GM21786 (cell line): ENCODE measurements at regions not wholly inside any gene's neighbourhood (a gene's known extent, or its start where the extent isn't known, plus 50 kb on each side); places are given as distances from the start of the nearest gene placed in this dataset.
"Not testable (repeated sequence)": the region's sequence is repeated elsewhere in the genome, so short reads cannot be mapped to it uniquely, and the experiment has no call there.

Experiments
- ATAC-seq: cut with Tn5 transposase; IDR thresholded peaks from one replicate; pipeline ENCODE4 v1.9.1; 2021; ENCODE audit not compliant: unreplicated experiment

DNA sequence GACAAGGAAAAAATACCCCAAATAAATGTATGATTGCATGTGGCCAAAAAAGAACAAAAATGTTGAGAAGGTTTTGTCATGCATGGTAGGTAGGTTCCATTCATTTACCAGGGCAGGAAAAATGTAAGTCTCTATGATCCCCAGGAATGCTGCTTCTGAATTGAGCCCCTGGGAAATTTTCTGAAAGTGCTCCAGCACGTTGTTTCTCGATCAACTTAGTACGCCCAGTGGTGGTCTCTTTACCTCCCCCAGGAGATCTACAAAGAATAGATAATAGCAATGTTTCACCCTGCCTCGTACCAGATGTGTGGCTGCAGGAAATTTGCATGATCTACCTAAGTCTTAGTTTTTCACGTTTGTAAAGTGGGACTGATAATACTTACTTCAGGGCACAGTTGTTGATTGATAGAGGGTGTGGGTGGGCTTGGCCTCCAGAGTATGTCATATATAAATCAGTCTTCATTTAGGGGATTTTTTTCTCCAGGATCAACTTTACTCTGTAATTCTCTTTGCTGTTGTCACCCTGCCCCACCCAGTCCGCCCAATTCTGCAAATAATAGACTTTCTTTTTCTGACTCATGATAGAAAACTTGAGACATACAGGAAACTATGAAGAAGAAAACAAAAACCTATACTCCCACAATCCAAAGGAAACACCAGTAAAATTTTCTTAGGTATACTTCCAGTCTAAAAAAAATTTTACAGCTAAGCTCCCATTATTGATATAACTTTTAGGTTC lies 462.0 kb upstream of the RUNX1 start:
- ATAC-seq, result no peak

DNA sequence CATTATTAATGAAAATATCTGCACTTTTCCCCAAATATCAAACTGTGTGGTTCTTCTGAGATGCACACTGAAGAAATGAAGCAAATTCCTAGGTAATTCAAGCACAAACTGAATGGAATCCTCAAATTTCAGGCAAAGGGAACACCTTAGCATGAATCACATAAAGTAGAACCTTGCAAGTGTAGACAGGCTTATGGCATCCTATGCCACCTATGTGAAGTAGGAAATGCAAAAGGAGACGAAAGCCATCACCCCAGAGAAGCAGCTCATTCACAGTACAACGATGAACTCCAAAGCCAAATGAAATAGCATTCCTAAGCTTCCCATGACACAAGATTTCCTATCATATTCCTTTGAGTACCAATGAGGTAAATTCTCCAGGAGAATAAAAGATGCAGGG lies 461.2 kb upstream of the RUNX1 start:
- no peak for ATAC-seq

DNA sequence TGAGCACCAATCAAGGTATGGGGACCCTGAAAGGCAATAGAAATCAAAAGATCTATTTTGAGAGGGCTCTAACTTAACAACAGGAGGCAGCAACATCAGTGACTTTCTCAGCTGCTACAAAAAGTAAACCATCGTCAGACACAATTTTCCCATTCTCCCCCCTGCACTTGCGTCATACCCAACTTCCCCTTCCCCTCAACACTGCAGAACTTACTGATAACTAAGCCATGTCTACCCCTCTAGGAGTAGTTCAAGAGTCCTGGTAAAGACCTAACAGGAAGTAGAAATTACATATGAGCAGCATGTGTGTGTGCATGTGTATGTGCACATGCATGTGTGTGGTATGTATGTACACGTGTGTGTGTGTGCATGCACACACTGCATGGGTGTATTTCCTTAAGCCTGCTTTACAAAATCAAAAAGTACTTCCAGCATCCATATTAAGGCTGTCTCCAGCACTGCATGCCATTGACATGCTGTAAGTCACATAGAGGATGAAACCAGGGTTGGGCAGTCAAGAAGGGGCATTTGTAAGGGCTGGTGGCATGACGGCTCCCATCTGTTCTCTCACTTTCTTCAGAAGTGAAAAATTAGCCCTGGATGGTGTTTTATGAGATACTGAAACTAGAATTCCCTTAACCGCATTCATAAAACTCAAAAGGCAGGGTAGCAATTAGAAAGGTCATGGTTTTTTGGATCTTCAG lies 460.1 kb upstream of the RUNX1 start:
- no peak for ATAC-seq

DNA sequence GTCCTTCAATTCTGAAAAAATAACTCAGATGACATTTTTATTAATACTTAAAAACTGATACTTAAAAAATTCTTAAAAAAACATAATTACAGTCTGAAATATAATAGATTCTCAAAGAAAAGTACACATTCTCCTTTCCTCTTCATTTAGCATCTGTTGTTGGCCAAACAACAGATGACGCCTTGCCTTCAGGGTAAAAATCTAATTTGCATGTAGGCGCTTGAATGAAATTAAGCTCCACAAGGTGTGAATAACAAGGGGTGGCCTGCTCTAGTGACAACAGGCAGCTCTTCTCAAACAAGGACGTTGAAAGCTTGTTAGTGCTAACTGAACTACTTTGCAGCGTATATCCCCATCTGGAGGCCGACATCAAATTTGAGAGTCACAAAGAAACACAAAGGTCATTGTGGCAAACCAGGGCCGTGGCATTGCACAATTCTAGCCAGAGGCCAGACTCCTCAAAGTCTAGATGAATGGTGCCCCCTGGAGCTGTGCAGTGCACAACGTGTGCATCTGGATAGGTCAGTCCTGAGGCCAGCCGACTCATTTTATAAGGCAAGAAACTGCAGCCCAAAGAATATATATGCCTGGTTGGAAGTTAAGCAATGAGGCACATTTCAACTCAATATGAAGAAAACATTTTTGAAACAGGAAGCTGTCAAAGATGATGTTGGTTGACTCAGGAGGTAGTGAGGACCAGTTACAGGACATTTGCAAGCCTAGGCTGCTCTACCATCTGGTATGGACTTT lies 459.2 kb upstream of the RUNX1 start:
- ATAC-seq, result no peak

DNA sequence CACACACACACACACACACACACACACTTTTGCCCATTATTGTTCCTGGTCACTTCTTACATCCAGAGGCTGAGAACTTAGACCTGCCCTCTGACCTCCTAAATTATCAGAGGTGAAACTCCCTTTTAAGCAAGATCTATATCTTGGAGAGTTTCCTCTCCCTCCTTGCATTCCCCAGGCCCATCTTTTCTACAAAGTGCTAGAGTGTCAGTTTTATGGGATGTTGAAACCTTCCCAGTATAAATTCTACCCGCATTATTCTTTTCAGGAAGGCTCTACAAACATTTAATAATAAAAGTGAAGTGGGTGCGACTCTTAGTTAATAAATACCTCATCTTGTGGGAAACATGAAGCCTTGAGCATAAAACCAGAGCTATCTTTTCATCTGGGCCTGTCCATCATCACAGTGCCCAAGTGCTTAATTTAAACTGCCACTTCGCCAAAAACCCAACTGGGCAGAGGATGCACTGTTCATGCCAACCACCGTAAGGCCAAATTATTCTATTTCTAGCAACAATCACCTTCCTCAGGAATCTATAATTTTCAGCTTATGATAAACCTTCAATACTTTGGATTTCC lies 458.2 kb upstream of the RUNX1 start:
- ATAC-seq, result no peak

DNA sequence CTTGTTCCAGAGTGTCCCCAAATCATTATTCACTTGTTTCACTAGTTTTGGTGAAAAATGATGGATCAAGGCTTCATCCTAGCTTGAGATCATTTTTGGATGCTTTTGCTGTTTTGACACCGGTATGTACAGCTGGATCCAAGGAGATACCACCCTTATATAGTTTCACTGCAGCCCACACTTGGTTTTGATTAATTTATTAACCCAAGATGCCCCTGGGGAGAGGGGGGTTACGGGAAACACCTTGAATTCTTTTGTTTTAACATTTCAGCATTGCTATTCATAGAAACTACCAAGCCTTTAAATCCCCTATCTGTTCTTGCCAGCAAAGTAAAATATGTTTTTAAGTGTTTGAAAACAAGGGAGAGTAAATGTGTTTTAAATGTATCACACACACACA lies 457.7 kb upstream of the RUNX1 start:
- no peak for ATAC-seq

DNA sequence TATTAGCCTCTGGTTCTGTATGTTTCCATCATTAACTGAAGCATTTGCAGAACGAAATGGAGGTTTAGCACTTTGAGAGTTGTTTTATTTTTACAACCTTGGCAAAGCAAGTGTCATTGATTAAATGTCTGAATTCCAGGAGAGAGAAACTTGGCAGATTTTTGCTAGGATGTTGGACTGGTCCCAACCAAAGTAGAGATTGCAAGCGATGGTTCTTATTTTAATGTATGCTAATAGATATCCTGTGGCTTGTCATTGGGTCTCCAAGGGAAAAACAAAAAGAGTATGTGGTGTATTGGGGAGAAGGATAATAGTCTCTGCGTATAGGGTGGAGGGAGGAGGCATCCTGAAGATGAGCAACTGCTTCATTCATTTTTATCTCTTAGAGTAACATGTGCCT lies 457.2 kb upstream of the RUNX1 start:
- ATAC-seq, result no peak

DNA sequence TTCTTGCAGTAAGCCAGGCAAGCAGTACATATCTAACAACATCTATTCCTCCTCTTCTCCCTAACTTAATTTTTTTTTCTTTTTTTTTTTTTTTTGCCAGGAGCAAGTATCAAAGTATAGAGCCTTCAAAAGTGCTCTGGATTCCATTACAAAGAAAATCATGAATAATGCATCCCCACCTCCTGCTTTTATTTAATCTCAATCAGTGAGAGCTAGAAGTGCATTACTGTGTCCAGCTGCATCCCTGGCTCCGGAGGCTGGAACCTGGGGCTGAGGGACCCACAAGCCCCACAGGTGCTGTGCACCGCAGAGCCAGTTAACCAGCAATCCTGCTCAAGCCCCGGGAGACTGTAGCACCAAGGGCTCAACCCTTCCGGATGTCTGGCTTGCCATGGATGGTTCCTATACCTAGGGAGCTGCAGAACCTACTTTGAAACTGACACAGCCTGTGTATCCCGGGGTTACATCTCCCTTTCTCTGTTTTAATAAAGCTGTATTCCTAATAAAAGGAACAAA lies 455.9 kb upstream of the RUNX1 start:
- ATAC-seq, result no peak

DNA sequence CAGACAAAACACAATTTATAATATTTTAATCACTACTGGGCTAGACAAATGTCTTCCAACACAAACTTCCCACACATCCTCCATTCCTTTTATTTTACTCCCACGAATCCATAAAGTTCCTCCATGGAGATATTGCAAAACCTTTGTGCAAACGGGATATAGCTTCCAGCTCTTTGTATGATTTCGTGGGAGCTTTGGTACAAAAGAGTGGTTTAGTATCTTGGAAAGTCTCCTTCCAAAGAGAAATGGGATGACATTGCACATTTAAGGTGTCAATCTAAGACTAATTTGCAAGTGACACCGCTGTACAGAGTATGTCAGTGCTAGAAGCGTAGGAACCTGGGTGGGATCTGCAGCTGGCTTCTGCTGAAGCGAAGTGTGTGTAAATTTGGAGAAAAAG lies 455.2 kb upstream of the RUNX1 start:
- no peak for ATAC-seq

DNA sequence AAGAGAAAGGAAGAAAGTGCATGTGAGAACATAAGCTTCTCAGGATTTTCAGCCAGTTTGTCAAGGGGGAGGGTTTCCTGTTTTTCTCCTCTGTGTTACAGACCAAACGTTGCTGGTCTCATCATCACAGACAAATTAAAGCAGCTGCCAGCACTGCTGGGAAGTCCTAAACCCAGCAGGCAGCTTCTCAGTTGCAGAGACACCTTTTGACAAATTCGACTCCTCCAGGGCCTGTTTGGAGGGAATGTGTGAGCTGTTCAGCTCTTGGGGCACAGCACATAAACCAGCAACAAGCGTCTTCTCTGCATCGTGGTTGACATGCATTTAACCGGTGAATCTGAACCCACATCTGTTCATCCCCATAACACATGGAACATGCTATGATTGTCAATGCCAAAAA lies 454.6 kb upstream of the RUNX1 start:
- ATAC-seq, result no peak

DNA sequence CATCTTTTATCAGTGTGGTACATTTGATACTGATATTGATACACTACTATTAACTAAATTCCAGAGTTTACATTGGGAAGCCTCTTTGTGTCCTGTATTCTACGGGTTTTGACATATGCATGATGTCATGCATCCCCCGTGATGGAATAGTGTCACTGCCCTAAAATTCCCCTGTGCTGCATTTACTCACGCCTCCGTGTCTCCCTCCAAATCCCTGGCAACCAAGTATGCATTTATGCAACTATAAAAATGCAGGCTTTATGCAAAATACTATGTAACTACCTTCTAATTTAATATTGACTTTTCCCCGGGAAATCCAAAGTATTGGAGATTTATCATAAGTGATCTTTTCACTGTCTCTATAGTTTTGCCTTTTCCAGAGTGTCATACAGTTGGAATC lies 453.7 kb upstream of the RUNX1 start:
- no peak for ATAC-seq

DNA sequence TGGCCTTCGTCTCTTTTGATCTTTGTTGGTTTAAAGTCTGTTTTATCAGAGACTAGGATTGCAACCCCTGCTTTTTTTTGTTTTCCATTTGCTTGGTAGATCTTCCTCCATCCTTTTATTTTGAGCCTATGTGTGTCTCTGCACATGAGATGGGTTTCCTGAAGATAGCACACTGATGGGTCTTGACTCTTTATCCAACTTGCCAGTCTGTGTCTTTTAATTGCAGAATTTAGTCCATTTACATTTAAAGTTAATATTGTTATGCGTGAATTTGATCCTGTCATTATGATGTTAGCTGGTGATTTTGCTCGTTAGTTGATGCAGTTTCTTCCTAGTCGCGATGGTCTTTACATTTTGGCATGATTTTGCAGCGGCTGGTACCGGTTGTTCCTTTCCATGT lies 448.4 kb upstream of the RUNX1 start:
- not testable (repeated sequence) for ATAC-seq

DNA sequence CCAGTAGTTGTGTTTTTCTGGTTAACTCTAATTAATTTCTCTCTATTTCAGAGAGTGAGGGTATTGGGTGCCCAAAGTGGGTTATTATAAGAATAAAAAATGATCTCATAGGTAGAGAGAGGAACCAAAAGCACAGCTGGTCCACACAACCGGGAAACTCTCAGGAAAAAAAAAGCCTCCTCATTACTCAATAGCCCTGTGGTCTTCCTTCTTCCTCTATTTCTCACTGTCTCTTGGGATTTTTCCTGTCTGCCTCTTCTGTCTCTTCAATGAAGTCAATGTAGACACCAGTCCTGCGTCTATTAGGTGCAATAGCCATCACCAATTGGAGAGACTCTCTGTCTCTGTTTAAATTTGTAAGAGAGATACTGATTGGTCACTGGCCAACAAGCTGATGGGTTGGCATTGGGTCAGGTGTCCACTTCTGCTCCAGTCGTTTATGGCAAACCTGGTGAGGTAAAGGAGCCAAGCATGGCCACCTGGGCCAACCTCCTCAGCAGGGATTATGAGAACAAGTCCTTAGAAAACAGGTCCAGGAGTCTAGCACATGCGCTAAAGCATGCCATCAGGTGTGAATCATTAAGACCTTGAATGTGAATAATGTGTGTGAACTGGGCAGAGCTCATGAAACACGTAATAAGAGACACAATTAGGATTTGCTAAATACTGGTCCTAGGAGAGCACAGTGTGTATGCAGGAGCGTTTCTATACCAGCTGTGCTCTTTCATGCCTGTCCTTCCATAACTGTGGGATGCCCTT lies 443.0 kb upstream of the RUNX1 start:
- ATAC-seq, result no peak

DNA sequence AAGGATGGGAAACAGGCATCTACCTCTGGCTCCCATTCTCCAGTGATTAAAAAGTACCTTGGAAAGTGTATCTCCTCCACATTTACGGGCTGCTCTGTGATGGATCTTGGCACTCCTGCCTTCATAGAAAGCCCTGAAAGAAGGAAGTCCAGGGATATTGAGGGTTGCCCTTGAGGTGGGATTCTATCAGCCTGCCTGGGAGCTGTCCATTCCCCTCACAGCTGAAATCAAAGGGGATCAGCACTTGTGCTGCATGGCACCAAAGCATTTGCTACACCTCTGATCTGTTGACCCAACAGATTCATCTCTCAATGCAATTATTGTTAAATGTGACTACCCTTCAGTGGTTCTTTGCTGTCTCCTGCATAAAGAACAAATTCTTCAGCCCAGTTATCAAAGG lies 442.0 kb upstream of the RUNX1 start:
- ATAC-seq, result no peak

DNA sequence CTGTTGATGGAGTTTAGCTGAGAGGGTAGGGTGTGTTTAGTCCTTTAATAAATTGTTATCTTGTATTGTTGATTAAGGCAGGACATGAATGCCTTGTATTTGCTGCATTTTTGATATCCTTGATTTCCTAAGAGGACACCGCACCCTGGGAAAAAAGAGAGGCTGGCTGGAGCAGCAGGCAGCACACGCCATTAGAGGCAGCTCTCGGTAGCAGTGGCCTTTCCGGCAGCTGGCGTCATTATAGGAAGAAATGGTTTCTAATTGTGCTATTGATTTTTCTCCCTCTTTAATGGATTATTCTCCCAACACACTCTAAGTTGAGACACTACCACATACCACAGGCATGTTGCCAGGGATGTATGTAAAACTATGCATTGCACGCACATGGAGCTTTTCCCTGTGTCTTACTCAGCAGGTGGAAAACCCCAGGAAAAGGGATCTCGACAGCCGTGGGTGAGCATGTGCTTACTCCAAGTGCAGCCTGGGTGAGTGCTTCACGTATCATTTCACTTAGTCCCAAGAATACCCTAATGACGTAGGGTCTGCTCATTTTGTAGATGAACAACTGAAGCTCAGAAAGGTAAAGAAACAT lies 440.4 kb upstream of the RUNX1 start:
- no peak for ATAC-seq

DNA sequence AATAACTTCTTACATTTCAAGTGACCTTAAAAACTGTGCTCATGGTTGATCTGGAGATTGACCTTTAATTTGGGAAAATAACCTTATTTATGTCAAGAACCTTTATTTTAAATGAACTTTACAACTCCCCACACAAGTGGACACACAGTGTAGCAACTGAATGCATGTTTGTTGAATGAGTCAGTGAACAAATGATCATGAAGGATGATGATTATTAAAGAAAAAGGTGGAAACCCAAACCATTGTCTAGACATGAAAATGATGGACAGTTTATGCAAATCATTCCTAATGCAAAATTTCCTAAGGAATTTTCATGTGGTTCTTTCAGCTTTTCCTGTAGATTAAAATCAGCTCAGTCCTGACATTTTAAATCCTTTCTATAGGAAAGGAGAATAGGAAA lies 439.8 kb upstream of the RUNX1 start:
- ATAC-seq, result no peak

DNA sequence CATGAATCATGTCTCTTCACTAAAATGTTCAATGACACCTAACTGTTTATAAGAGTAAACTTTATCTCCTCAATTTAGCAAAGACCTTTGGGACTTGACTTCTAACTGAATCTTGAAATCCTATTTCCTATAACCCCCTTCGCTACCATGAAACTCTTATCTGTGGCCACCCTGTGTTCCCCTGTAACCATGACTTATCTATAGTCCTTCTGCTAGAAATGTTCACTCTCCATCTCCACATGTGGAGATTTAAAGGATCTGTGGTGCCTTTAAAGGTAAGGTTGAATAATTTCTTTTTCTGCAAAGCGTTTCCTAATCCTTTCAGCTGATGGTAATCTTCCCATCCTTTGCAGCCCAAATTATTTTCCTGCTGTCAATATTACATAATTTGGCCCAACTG lies 436.3 kb upstream of the RUNX1 start:
- ATAC-seq, result no peak

DNA sequence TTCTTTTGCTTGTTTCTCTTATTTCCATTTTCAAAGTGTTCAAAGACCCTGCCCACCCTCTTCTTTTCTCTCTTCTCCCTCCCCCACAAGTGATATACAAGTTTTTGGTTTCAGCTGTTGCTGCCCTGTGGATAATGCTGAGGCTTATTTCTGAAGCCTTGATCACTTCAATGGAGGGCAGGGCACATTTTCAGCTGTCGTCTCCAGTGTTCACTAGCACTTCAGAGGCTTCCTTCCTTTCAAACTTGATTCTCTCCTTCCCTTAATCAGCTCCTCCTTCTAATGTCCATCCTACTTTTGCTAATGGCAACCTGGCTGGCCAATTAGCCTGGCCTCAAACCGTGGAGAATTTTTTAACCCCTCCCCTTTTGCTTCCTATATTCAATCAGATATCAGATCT lies 435.7 kb upstream of the RUNX1 start:
- ATAC-seq, result no peak

DNA sequence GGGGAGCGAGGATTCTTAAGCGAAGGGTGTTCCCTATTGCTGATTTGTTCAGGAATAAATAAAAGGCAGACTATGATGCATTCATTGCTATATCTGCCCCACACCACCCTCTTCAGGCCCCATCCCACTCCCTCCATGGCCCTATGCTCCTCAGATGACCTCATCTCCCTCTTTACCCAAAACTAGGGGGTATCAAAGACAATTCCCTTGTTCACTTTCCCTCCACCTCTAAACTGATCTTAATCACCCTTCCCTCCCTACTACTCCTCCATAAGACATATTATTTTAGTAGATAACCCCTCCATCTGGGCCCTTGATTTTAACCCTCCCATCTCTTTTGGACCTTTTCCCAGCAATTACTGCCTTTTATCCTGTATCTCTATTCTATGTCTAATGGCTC lies 434.9 kb upstream of the RUNX1 start:
- ATAC-seq, result no peak

DNA sequence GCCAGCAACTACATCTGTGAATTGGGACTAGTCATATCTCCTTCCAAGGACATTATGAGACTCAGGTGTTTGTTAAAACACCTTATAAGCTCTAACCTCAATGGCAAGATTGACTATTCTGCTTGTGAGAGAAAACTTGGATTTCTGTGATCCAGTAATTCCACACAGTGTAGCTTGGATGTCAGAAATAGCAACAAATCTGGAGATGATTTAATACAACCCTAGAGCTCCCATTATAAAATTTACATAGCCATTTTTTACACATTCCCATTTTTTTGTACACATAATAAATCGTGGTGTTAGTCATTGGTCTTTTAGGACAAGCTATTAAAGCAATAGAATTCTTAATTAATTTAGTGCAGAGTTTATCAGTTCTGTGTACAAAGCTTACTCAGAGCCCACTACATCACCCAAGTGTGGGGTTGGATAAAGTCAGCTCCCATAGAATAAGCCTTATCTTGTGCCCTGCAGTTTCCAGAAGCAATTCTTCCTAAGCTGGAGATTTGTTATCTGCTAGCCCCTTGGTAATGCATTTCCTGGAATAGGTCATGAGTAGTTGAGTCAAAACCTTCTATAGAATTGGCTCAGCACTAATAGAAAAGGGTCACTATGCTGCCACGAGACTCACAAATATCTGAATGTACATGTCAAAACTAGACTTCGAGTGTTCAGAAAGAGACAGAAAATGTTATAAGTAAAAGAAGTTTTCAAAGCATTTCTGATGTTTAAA lies 434.0 kb upstream of the RUNX1 start:
- no peak for ATAC-seq
